SHP77 treated with DMSO at 0.1 percent for 48 hours (cell line): ENCODE measurements at regions not wholly inside any gene's neighbourhood (a gene's known extent, or its start where the extent isn't known, plus 50 kb on each side); places are given as distances from the start of the nearest gene placed in this dataset.
A peak's percentile ranks its signal among the peaks of the same experiment; 100 is the strongest.

Source experiments
- DNase-seq: peaks from one replicate; lab custom pipeline; 2025; lab: John Stamatoyannopoulos, UW

DNA sequence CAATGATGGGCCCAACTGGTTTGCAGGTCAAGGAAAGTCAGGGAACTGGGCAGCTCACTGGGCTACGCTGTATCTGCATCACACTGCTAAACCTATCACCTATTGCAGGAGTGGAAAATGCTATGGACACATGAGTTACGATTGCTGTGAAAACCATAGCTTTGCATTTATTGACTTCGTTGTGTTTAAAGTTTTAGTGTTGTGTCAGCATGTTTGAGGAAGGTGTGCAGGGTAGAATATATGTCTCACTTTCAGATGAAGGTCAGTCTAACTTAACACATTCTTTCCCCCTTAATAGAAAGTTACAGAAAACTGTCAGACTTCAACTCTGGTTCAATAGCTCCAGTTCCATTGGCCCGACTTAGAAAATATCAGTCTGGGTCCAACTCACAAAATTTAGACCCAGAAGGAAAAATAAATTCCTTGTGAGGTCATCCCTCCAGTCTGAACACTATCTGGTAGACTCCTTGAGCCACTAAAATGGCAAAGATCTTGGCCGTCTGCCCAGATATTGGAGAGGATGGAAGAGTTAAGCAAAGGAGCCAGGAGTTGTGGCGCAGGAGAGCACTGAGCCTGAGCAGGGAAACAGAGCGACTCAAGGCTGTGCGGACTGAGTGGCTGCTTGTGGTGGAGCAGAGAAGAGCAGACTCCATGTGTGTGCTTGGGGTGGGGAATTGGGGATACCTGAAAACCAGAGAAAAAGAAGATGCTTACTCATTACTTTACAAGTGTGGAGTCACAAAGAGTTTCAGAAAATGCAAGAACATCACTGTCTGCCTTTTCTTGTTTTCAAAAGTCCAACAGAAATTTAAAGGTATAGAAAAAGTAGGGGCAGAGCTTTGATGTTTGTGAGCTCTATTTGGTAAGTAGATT lies 518.5 kb downstream of the FGF9 start:
- no peak for DNase-seq

DNA sequence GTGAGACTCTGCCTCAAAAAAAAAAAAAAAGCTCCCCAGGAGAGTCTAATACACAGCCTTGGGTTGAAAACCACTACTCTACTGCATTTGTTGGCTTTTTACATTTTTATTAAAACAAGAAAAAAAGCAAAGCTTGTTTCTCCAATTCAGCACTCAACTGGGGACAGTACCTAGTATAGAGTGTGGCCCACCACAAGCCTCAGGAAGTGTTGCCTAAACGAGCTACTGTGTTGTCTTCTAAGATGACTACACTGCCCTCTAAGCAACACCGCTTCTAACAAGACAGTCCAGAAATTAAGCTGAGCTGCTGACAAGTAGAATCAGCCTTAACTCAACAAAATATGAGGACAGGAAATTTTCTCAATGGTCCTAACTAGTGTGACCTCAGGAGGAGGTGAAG lies 522.2 kb downstream of the FGF9 start:
- no peak for DNase-seq

DNA sequence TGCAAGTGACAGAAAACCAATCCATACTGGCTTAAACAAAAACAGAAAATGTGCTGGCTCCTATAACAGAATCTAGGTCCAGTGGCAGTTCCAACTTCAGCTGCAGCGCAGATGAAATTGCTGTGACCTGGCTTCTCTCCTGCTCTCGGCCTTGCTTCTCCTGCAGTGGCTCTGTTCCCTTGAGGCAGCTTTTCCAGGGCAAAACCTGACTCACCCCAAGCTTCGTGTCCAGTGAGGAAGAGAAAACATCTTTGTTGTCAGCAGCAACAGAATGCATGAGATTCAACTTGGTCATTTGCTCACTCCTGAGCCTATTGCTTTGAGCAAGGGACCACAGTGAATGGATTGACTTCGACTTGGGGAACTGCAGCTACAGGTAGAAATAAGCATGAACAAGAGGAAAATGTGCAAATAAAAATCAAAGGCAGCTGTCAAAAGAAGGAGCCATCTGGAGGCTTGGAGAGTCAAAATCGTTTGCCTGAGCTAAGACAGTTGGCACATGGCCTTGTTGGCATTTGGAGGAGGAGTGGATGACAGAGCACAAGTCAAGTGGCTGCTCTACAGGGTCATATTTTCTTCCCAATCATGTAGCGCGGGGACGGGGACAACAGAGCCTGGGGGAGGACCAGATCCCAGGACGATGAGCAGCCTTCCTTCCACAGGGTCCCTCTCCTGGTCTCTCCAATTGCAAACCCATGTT lies 523.4 kb downstream of the FGF9 start:
- peak; percentile 31 for DNase-seq

DNA sequence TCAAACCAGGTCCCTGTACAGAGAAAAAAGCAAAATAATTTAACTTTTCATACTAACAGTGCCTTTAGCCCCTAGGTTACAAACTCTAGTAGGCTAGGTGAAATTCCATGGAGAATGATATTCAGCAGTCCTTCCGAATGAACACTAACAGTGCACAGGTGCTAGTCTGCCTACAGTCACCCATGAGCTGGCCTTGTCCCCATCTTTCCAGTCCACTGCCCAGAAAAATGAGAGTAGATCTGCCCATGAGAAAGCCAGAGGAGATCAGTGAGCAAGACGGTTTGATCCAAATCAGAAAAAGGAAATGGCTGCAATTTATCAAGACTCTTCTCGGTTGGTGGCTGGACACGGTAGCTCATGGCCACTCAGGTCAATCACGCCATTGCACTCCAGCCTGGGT lies 524.9 kb downstream of the FGF9 start:
- no peak for DNase-seq

GRCh38 chr13:22196777-22197176 lies 525.9 kb downstream of the FGF9 start:
- DNase-seq: no peak

DNA sequence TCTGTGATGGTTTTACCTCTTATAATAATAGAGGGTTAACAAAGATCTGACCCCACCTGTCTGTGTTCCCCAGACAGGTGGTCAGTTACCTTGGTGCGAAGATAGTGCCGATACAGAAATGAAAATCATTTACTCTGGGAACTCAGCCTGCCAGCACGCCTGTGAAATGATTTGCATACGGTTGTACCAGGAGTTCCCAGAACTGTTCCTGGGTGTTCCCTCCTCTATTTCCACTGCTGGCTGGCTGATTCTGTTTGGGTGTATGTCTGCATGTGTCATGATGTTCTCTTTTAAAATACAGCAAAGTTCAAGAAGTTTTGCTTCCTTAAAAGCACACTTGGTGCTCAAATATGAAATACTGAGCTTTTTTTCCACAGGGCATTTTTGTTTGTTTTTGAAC lies 527.1 kb downstream of the FGF9 start:
- no peak for DNase-seq

GRCh38 chr13:22198641-22199217 lies 527.9 kb downstream of the FGF9 start:
- no peak for DNase-seq

GRCh38 chr13:22200440-22200839 lies 529.6 kb downstream of the FGF9 start:
- DNase-seq: no peak

GRCh38 chr13:22201375-22201925 lies 530.6 kb downstream of the FGF9 start:
- DNase-seq: no peak

- no peak for DNase-seq
Observed at GRCh38 chr13:22210134-22210930, 539.5 kb downstream of the FGF9 start.

GRCh38 chr13:22211876-22212275 lies 541.0 kb downstream of the FGF9 start:
- DNase-seq: no peak

DNA sequence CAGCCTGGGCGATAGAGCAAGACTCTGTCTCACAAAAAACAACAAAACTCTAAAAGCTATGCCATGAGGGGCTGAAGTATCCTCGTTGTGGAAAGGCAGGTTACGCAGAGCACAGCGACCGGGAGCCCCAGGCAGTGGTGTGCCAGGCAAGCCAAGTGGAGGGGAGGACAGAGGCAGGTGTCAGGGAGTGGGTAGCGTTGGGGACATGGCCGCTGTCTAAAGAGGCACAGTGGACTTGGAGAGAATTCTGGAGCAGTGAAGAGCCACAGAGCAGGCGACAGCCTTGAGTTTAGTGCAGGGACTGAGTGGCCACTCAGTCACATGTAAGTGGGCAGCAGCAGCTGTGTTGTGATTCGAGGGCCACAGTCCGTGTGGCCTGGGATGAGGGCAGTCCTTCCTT lies 541.7 kb downstream of the FGF9 start:
- DNase-seq: no peak

DNA sequence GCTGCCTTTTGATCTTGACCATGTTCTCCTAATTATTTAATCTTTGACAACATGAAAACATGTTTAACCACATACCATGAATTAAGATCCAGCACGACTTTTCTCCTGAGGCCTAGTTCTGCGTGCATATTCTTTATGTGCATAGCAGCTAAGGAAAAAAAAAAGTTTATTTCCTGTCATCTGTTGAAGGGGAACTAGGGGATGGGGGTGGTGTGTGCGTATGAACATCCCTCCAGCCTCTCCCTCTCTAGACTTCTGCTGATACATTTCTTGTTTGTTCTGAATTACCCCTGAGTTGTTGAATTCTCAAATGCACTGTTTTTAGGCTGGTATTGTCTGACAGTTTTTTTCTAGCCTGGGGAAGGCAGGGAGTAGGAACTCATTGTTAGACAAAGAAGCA lies 543.3 kb downstream of the FGF9 start:
- DNase-seq: no peak

DNA sequence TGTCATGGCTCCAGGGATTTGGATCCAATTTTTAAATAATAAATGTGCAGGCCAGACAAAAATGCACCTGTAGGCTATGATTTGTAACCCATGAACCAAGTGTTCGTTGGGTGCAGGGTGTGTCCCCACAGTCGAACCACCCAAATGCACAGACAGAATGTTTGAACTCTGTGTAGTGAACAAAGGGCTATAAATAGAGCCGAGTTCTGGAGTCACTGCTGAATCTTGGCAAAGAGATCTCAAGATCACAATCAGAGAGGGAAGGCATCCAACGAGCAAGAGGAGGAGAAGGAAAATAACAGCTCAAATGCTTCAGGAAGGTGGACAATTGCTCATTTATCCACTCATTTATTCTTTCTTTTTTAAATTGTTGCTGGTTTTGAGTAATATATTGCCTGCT lies 547.9 kb downstream of the FGF9 start:
- DNase-seq: no peak

- no peak for DNase-seq
Observed at GRCh38 chr13:22219709-22220108, 548.8 kb downstream of the FGF9 start.

DNA sequence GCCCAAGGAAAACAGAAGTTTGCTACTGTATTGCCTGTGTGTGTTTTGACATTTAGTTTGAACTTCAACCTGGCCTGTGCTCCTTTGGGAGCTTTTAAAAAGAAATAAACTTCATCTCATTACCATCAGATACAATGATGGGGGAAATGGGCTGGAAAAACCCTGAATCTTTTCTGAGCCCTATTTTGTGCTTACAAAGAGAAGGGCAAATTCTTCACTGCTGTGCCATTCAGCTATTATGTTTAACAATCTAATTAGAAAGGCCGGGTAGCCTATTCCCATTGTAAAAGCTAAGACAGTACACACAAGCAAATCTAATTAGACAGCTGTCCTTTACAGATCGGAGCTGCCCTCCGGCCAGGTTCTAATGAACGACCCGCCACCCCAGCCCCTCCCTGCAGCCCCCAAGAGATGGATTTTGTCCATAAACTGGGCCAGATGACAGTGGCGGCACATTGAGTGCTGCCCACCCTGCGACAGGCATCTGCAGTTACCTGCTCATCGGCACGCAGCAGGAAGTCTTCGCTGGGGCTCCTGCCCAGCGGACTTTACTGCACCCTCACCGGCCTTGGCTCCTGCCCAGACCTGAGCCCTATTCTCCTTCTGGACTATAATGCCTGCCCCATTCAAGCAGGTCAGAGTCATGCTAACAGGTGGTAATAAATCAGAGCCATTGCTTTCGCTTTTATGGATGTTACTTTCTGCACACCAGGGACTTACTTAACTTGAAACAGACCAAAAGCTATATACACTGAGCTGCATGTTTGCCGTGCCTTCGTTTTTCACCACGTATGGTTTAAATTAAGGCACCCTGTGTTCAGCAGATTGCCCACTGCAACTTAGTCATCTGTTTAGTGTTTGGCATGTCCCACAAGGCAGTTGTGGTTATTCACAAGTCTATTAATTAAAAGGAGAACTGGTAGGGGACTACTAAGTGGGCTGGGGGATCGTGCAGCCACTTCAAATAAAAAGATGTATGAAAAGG lies 549.6 kb downstream of the FGF9 start:
- no peak for DNase-seq

GRCh38 chr13:22223411-22223810 lies 552.5 kb downstream of the FGF9 start:
- DNase-seq: no peak

- no peak for DNase-seq
Observed at GRCh38 chr13:22226086-22226485, 555.2 kb downstream of the FGF9 start.

DNA sequence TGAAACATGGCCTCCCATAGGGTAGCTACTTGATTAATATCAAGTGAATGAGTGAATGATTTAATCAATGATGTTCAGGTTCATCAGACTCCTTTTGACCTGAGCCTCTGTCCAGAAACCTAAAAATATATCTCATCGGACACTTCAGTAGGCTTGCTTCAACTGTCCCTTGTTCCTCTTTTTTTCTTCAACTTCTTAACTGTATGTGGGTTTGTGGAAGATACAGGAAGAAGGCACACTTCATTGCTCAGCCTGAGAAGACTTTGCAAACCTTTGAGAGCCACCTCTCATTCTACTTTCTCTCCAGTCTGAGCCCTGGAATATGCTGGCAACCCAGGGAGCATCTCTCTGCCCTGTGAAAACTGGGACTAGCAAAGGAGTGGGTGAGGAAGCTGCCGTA lies 557.0 kb downstream of the FGF9 start:
- DNase-seq: no peak

DNA sequence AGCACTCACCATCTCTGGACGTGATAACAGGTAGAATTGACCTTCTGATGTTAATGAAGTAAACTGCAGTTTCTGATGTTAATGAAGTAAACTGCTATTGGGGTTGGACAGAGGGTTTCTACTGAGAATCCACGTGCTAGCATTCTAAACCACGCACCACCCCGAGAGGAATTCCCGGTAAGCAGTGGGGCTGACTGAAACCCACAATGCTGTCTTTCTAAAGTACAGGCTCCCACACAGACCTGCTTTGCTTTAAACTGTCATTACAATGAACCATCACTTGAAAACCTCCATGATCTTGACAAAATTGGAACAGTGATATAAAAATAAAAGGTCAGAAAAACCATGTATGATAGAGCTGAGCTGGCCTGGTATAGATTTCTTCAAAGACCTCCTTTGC lies 559.0 kb downstream of the FGF9 start:
- no peak for DNase-seq

DNA sequence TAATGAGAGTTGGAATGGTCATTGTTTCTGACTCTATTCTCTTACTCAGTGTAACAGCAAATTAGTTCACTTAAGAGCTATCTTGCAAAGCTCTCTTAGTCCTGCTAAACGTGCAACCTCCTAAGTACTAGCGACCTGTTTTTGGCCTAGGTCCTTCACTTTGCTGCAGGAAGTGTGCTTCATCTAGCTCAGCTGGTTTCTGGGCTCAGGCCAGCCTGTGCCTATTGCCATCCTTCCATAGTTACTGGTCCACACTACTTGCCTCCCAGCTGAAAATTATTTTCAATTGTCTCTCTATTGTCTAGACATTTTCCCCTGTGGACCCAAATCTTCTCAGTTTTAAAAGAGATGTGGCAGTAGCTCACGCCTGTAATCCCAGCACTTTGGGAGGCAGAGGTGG lies 561.3 kb downstream of the FGF9 start:
- DNase-seq: no peak
